ENCODE measurements at regions not wholly inside any gene's neighbourhood (a gene's known extent, or its start where the extent isn't known, plus 50 kb on each side); places are given as distances from the start of the nearest gene placed in this dataset.

DNA sequence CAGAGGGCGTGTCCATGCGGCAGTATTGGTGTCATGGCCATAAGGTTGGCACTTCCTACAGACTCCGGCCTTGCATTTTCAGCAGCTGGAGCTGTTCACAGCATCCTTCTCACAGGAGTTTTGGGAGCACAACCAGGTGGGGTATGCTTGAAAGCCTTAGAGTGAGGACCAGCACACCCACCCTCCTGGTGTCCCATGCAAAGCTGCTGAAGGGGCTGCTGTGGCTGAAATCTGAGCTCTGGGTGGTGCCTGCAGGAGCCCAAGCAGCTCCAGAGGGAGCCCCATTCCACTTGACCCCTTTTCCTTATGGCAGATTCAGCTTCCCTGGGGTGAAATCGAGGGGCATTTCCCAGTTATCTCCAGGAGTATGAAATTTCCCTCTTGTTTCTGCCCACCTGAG is 74.0 kb upstream of the BHLHE23 start:
- no peaks in the 10 kb centered on the region for H3K36me3 ChIP-seq (ENCODE audit: low read depth)
- intact Hi-C loops (cut with DNase I, micrococcal nuclease): no loop called here
- ATAC-seq: no peak
- H3K4me1 ChIP-seq (ENCODE audit: low read depth): no peaks in the 10 kb centered on the region
- H3K9me3 ChIP-seq: peaks cover 21% of the 10 kb centered on the region
- no peak overlapping the region for H3K4me3 ChIP-seq
- peak in 1 of 3 donors; percentile 13 for DNase-seq
- TF ChIP-seq, protein P1, sequence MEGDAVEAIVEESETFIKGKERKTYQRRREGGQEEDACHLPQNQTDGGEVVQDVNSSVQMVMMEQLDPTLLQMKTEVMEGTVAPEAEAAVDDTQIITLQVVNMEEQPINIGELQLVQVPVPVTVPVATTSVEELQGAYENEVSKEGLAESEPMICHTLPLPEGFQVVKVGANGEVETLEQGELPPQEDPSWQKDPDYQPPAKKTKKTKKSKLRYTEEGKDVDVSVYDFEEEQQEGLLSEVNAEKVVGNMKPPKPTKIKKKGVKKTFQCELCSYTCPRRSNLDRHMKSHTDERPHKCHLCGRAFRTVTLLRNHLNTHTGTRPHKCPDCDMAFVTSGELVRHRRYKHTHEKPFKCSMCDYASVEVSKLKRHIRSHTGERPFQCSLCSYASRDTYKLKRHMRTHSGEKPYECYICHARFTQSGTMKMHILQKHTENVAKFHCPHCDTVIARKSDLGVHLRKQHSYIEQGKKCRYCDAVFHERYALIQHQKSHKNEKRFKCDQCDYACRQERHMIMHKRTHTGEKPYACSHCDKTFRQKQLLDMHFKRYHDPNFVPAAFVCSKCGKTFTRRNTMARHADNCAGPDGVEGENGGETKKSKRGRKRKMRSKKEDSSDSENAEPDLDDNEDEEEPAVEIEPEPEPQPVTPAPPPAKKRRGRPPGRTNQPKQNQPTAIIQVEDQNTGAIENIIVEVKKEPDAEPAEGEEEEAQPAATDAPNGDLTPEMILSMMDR (IDR thresholded peaks at IDR 0.05): no peak

DNA sequence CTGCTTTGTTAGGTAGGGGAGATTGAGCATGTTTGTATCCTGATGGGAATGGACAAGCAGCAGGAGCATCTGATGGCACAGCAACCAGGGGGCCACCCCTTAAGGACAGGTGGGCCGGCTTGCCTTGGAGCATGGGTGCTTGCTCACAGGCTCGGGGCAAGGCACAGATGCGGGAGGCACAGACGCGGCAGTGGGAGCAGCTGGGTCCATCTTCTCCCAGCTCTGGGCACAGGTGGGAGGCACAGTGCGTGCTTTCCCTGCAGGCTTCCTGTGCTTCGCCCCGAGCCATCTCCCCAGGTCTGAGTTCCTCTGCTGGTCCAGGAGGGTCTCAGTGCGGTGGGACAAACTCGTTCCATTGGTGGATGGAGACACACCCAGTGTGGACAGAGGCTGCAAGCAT is 73.6 kb upstream of the BHLHE23 start:
- DNase-seq (peak in 2 of 3 donors; percentile 4 to 35), ATAC-seq (no peak)
- intact Hi-C loops (cut with DNase I, micrococcal nuclease): no loop called here
- peaks cover 21% of the 10 kb centered on the region for H3K9me3 ChIP-seq
- no peaks in the 10 kb centered on the region for H3K36me3 ChIP-seq (ENCODE audit: low read depth)
- no peaks in the 10 kb centered on the region for H3K4me1 ChIP-seq (ENCODE audit: low read depth)
- no peak overlapping the region for H3K4me3 ChIP-seq
- TF ChIP-seq, protein P1 (IDR thresholded peaks at IDR 0.05): no peak

DNA sequence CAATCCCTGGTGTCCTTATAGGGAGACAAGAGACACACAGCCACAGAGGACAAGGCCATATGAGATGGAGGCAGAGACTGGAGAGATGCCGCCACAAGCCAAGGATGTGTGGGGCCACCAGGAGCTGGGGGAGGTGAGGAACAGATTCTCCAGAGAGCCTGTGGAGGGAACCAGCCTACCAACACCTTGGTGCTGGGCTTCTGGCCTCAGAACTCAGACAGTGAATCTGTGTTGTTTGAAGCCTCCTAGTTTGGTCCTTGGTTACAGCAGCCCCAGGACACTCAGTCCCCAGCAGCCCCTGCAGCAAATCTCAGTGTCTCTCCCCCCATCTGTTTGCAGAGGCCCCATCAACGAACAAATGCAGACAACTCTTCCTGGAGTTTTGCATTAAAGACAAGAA is 73.2 kb upstream of the BHLHE23 start:
- no peak overlapping the region for H3K4me3 ChIP-seq
- intact Hi-C loops (cut with DNase I, micrococcal nuclease): no loop called here
- no peaks in the 10 kb centered on the region for H3K36me3 ChIP-seq (ENCODE audit: low read depth)
- peaks cover 21% of the 10 kb centered on the region for H3K9me3 ChIP-seq
- H3K4me1 ChIP-seq (ENCODE audit: low read depth): no peaks in the 10 kb centered on the region
- ATAC-seq (no peak), DNase-seq (peak in 2 of 3 donors; percentile 1 to 10)
- TF ChIP-seq, protein P1 (IDR thresholded peaks at IDR 0.05): no peak

DNA sequence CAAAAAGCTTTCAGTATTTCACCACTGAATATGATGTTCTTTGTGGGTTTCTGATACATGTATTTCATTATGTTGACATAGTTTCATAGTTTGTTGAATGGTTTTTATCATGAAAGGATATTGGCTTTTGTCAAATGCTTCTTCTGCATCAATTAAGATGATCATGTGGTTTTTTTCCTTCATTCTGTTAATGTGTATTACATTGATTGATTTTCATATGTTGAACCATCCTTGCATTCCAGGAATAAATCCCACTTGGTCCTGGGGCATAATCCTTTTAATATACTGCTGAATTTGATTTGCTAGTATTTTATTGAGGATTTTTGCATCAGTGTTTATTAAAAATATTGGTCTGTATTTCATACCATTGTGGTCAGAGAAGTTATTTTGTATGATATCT is 70.9 kb upstream of the BHLHE23 start:
- Histone ChIP-seq H3K4me3 (no peak overlapping the region), H3K4me1 (ENCODE audit: low read depth) (no peaks in the 10 kb centered on the region), H3K9me3 (peaks cover 21% of the 10 kb centered on the region), H3K36me3 (ENCODE audit: low read depth) (no peaks in the 10 kb centered on the region)
- DNase-seq: no peak
- intact Hi-C loops (cut with DNase I, micrococcal nuclease): no loop called here
- no peak for ATAC-seq
- TF ChIP-seq, protein P1 (IDR thresholded peaks at IDR 0.05): no peak

DNA sequence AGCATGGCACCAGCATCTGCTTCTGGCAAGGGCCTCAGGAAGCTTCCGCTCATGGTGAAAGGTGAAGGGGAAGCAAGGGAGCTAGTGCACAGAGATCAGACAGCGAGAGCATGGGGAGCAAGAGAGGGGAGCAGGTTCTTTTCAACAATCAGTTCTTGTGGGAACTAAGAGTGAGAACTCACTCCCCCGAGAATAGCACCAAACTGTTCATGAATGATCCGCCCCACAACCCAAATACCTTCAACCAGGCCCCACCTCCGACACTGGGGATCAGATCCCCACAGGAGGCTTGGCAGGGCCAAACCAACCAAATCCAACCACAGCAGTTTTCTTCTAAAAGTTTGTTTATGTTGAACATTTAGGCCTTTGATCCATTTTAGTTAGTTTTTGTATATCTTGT is 69.7 kb upstream of the BHLHE23 start:
- Histone ChIP-seq H3K9me3 (peaks cover 21% of the 10 kb centered on the region), H3K4me3 (no peak overlapping the region), H3K36me3 (ENCODE audit: low read depth) (no peaks in the 10 kb centered on the region), H3K4me1 (ENCODE audit: low read depth) (no peaks in the 10 kb centered on the region)
- TF ChIP-seq, protein P1 (IDR thresholded peaks at IDR 0.05): no peak
- intact Hi-C loops (cut with DNase I, micrococcal nuclease): no loop called here
- DNase-seq: no peak
- no peak for ATAC-seq

DNA sequence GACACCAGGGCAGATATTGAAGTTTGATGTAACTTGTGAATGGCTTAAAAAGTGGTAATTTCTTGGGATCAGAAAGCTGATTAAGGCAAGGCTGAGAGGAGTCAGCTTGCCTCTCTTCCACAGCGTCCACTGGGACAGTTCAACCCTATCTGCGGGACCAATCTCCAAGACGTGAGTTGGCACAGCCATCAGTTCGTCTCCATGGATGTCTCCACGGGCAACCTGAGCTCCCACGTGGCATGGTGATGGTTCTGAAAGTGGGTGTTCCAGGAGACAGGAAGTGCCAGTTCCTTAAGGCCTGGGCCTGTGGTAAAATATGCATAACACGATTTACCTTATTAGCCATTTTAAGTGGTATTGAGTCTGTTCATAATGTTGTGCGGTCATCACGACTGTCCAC is 67.9 kb upstream of the BHLHE23 start:
- H3K4me3 ChIP-seq: no peak overlapping the region
- peaks cover 21% of the 10 kb centered on the region for H3K9me3 ChIP-seq
- TF ChIP-seq, protein P1 (IDR thresholded peaks at IDR 0.05): no peak
- ATAC-seq (no peak), DNase-seq (no peak)
- H3K4me1 ChIP-seq (ENCODE audit: low read depth): no peaks in the 10 kb centered on the region
- intact Hi-C loops (cut with DNase I, micrococcal nuclease): no loop called here
- H3K36me3 ChIP-seq (ENCODE audit: low read depth): no peaks in the 10 kb centered on the region
